Fibroblast of skin of back (primary cell): ENCODE measurements at regions not wholly inside any gene's neighbourhood (a gene's known extent, or its start where the extent isn't known, plus 50 kb on each side); places are given as distances from the start of the nearest gene placed in this dataset.

Experiments used
- DNase-seq: peaks from one replicate; pipeline ENCODE4 v3.0.0-alpha.2; 2013

DNA sequence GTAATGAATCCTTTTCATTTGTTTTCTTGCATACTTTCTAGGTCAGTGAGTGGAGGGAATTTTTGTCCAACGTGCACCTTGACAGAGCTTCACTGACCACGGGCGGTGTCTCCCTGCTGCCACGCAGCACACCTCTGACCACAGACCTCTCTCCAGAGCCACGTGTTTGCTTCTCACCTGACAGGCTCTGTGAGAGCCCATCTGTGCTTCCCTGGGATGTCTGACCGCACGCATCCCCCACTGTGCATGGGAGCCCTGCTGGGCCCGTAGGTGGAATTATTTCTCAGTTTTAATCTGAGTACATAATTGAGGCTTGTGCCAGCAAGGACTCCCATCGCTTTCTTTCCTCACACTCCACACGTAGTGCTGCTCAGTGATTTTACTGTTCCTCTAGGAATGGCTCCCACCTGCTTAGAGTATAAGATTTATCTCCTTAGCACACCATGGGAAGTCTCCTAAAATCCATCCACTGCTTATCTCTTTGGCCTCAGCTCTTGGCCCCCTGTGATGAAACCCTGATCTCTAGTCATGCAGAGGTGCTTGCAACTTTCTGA is 482.6 kb downstream of the TSN start:
- DNase-seq = no peak

DNA sequence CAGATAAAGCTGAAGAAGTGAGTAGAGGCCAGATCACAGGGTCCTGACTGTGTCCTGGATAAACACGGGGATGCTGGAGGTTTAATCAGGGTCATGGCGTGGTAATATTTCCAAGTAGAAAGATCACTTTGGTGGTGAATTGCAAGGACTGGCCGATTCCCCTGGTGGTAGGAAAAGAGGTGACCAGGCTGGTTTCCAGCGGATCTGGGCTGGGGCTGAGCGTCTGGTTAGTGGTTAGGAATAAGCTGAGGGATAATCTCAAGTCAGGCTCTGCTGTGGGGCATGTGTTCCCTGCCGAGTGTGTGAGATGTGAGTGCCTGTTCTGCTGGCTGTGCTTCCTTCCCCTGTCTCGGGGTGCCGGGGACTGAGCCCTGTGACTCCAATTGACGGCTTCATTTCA is 484.0 kb downstream of the TSN start:
- no peak for DNase-seq

DNA sequence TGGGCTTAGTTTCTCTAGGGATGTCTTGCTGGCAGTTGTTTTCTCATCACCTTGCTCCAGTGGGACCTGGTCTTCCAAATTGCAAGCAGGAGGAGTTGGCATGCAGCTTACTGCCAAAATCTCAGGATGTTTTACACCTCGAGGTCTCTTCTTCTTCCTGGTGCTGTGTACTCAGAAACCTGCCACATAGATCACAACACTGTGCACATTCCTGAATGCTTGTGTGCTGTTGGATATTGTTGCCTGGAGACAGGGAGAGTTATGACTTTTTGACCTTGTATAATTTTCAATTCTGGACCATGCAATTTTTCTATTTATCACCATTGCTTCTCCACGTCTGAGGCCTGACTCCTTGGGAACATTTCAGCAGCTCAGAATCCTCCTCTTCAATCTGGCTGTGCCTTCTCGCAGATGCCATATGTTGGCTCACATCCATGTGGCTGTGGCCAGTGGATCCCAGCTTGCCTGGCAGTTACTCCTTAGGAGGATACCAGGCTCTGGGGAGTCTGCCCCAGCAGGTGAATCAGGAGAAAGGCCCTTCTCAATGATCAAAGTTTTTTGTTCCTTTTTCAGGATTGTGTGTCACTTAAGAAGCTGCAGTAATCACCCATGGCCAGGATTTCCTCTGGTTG is 489.3 kb downstream of the TSN start:
- DNase-seq = no peak

DNA sequence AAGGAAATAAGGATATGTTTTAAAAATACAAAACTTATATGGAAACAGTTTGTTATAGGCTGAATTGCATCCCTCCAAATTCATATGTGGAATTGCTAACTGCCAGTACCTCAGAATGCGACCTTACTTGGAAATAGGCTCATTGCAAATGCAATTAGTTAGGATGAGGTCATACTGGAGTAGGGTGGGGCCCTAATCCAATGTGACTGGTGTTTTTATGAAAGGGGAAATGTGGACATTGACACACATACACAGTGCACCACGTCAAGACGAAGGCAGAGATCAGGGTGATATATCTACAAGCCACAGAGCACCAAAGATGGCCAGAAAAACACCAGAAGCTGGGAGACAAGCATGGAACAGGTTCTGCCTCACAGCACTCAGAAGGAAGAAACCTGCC is 494.2 kb downstream of the TSN start:
- no peak for DNase-seq

DNA sequence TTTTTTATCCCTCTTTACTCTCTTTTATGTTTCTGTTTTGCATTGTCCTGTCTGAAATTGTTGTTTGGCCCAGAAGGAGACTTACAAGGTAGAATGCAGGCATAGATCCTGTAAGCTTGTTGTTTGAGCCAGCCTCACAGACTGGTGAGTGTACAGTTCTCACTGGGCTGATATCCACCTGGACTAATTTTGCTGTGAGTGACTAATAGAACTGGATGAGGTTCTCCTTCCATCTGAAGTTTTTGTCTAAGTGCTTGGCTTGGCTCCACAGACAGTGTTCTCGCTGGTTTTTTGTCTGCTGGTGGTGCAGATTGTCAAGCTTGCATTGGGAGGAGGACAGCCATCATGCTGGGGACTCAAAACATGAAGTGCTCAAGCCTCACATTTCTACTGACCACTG is 495.7 kb downstream of the TSN start:
- DNase-seq = no peak

DNA sequence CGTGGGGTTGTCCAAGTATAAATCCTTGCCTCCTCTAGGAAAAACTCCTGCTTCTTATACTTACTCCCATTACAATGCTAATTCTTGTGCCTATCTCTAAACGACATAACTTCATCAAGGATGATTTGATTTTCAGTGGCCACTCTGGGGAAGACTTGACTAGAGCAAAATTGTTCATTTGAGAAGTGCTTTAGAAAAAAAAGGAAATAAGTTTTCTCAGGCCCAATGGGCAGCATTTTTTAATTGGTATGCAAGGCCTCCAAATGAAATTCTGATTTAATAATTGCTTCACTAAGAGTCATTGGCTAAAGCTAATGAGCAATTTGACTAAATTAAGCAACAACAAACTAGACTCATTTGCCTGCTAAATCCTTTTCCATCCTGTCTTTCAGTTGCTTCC is 496.1 kb downstream of the TSN start:
- DNase-seq = no peak

DNA sequence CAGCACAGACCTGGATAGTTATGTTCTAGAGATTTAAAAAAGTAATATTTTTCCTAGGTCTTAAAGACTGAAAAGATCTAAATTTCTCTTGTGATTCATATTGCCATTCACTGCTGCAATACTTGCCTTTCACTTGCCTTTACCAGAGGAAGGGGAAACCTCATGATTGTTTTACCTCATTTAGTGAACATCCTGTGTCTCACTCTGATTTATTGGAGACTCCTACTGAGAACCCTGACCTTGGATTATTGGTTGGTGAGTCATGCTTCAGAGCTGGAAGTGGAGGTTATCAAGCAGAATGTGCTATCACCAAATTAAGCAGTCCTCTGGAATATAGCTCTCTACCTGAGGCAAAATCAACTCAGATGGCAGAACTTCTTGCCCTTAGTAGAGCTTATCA is 500.5 kb downstream of the TSN start:
- DNase-seq = peak; percentile 4

DNA sequence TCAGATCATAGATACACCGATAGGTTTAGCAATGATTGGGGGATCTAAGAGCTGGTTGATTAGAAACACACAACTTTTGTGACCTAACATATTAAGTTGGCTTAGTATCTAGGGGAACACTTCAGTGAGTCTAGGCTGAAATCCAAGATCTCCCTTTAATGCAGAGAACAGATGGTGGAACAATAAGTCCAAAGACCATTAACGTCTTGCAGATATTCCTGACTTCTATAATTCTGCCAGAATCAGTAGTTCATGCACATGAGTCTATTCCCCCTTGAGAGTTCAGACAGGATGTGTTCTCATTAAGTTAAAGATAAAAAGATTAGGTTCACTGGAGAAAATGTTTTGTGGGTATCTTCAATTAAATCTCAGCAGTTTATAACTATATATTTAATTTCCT is 506.5 kb downstream of the TSN start:
- DNase-seq = no peak

DNA sequence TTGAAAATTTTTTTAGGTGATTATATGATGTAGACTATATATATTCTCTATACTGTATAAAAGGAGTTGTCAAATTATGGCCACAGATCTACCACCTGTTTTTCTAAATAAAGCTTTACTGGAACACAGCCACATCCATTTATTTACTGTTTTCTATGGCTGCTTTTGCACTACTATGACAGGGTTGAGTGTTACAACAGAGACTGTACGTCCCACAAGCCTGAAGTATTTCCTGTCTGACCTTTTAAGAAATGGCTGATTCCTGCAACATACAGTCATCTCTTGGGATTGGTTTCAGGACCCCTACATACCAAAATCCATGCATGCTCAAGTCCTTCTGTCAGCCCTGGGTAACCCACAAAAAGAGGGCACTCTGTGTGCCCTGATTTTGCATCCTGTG is 508.3 kb downstream of the TSN start:
- no peak for DNase-seq

DNA sequence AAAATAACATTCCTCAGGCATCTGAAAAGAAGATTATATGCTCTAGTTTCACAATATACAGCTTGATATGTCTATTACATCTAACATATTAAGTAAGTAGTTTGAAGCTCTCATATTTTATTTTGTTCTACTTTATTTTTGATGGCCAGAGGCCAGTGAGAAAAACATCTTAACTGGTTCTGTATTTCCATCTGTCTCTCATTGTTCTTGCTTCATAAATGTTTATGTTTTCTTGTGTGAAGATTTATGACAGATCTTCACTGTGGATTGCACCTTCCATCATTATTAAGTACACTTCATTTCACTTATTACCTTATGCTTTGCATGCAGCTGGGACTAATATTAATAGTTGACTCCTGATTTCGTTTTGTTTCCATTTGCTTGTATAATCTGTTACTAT is 511.2 kb downstream of the TSN start:
- no peak for DNase-seq

DNA sequence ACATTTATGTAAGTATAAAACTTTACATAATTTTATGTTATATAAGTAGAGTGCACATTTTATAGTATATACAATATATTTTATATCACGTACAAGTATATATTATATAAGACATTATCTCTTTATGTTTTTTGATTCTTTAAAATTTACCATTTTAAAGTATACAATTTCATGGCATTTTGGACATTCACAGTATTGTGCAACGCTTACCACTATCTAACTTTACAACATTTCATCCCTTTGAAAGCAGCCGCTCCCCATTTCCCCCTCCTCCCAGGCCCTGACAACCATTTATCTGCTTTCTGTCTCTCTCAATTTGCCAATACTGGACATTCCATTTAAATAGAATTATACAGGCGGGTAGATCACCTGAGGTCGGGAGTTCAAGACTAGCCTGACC is 512.5 kb downstream of the TSN start:
- DNase-seq = no peak

DNA sequence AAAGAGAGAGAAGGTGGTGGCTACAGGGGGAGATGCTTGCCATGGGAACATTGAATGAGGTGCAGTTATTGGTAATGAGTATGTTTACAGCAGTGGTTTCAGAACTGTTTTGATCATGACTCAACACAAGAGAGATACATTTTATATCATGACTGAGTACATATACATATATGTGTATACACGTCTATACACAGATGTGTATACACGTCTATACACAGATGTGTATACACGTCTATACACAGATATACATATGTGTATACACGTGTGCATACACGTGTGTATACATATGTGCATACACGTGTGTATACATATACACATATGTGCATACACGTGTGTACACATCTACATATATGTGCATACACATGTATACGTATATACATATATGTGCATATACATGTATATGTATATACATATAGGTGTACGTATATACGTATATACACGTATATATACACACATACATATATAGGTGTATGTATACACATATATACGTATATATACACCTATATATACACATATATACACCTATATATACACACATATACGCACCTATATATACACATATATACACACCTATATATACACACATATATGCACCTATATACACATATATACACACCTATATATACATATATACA is 518.5 kb downstream of the TSN start:
- DNase-seq = no peak

DNA sequence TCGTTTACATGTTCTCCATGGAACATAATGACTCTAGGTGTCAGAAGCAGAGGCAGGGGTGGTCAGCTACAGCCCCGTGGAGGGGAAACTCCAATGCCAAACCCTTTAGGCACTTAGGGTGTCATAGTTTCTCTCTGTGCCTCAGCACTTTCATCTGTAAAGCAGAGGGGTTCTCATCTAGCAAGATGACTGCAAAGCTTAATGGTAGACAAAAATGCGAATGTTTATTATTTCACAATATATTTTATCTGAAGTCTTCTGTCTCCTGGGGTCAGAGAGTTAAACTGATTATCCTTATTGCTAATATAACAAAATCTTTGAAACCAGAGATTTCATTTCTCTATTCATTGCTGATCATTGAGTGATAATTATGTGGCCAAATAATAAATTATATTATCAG is 522.5 kb downstream of the TSN start:
- DNase-seq = no peak

DNA sequence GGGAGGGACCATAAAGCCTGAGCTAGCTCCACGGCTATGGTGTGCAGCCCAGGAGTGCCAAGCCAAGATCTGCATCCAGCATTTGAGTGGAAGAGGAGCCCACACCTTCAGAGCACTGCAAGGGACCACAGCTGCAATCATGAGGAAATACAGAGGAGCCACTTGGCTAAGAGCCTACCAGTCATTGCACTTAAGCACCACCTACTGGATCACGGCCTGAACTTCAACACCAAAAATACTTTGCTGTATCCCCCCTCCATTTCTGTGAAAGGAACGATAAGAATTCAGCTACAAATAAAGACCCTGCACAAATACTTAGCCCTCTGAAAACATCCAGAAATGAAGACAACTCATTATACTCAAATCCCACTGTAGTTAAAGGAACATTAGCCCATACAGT is 545.3 kb downstream of the TSN start:
- no peak for DNase-seq

DNA sequence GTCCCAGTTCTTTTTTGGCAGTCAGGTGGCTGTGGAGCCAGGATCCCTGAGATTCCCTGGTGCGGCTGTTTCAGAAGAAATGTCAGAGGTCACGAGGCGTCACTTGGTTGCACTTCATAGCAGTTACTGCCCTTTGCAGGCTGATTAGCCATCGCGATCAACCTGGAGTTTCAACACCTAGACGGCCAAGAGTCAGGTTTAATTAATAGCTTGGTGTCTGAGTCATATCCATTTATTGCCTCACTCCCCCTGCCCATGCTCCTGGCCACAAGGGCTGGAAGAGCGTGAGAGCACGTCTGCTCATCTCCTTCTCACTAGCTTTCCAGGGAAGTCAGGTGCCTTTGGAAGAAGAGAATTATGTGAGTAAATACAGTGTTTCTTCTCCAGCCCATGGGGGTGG is 552.3 kb downstream of the TSN start:
- DNase-seq = no peak

DNA sequence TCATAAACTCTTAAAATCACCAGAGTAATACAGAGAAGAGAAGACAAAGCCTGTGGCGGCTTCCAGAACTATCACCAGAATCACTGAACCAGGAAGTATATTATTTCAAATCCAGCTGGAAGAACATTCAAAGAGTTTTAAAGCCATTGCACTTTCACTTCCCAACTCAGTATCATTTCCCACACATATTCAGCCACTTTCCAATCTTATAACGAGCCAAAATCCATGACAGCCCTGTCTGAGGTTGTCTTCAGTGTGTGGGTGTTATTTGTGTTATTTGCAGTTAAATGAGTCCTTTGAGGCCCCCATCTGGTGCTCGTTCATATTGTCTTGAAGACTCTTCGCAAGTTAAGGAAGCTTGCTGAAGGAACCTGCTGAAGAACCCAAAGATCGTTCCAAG is 559.9 kb downstream of the TSN start:
- DNase-seq = no peak

DNA sequence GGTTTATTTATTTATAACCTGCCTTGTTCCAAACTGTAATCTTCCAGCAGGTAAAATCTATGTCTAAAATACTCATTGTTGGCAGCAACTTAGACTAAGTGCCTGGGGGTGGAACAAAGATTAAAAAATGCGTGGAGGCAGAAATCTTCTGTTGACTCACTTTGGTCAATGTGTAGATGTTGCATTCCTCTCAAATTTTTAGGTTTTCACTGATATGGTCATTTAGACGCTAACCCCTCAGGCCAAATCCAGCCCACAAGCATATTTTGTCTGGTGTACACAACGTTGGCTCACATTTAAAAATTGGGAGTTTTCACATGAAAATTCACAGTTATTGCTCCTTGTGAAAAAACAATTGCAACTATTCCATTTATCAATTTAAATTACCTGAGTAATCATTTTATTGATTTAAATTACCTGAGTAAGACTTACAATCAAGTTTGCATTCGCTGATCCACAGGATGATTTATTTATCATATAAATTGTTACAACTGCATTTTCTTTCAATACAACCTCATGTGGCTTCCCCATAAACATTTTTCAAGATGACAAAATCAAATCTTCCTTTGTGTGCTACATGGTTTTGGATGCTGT is 564.2 kb downstream of the TSN start:
- DNase-seq = no peak

DNA sequence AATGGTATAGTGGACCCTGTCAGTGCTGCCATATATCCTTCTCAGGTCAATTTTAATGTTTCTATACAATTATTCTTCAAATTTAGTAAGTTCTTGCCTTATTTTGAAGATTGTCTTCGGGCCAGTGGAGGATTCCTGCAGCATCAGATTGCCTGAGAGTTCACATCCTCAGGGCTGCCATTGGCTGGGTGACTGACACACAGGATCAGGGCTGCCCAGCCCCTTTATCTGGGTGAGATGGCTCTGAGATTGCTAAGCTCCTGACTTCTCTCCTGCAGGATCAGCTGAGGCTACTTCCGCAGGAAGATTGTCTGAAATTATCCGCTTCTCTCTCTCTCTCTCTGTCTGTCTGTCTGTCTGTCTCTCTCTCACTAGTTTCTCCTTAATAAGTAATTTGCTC is 567.4 kb downstream of the TSN start:
- no peak for DNase-seq

DNA sequence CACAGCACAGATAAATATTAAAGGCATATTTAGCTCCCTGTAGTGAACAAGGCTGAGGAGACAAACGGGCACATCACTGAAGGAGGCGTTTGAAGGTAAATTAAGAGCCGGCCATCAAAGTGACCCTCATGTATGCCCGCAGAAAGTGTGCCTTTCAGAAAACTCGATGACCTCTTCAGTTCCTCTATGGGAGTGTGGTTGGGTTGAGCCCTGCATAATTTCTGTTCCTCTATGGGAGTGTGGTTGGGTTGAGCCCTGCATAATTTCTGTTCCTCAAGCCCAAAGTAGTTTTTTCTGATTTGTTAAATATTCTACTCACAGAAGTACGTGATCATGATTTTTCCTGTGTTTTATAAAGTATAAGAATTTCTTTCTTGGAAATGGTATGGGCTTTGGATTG is 568.5 kb downstream of the TSN start:
- DNase-seq = no peak

DNA sequence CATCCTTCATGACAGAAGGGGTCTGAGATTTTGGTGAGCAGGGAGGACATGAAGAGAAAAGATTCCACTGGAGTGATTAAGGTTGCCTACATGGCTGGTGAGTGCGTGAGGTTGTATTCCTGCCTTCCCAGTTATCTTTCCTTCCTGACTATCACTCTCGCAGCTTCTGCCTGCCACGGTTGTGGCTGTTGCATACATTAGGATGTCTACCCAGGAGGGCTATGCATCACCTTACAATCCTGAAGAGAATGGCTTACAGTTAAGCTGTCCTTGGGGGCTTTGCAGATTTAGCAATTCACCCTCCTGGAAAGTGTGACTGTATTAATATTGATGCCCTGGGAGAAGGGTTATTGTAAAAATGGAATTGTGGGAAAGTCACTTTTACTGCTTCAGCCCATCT is 571.0 kb downstream of the TSN start:
- no peak for DNase-seq

DNA sequence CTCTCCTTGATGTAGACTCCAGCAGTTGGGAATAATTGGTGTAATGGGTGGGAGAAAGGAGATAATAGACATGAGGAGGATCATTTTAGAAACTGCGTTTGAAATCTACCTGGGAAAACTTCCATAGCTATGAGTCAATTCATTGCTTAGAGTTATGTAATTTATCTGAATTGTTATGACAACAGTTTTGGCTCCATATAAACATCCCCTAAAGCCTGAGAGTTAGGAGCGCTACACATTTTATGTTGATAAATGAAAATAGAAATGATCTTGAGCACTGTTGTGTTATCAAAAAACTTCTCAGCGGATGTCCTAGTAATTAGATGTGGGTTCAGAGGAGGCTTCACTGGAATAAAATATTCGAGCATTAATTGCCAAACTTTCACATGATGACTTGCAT is 573.4 kb downstream of the TSN start:
- DNase-seq = no peak

DNA sequence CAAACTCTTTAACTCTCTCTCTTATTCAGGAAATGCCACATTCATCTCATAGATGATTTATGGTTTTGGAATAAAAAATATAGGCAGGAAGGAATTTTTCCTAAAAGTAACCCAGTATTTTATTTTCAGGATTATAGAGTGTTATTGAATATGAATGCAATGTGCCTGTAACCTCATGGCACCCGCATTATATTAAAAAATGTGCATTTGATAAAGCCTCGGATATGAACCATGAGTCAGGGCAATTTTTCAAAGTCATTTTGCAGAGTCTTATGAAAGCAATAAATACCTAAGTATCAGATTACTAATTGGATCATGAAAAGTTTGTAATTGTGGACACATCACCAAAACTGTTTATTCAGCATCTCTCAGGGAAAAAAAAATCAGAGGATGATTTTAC is 573.8 kb downstream of the TSN start:
- peak; percentile 5 for DNase-seq

DNA sequence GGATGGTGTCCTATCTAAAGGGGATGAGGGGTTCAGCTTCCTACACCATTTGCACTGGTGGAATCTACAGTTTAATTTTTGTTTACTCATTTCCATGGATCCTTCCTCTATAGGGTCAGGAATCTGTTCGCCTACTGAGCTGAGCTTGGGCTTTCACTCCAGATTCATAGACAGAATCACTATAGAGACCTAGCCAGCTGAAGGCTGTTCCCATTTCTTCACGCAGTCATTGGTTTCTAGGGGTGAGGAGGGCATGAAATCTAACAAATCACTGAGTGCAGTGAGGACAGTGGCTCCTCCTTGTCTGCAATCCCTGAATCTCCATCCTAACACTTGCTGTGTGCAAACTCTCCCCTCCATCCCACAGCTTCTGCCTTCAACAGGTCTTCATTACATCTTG is 578.5 kb downstream of the TSN start:
- DNase-seq = no peak

DNA sequence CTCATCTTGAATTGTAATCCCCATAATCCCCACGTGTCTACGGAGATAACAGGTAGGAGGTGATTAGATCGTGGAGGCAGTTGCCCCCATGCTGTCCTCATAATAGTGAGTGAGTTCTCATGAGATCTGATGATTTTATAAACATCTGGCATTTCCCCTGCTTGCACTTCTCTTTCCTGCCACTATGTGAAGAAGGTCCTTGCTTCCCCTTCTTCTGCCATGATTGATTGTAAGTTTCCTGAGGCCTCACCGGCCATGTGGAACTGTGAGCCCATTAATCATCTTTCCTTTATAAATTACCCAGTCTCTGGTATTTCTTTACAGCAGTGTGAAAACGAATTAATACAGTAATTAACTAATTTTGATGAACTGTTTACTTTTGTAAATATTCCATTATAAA is 582.5 kb downstream of the TSN start:
- DNase-seq = no peak
